Central memory CD4-positive, alpha-beta T cell (primary cell): ENCODE measurements at regions not wholly inside any gene's neighbourhood (a gene's known extent, or its start where the extent isn't known, plus 50 kb on each side); places are given as distances from the start of the nearest gene placed in this dataset.
"Not testable (repeated sequence)": the region's sequence is repeated elsewhere in the genome, so short reads cannot be mapped to it uniquely, and the experiment has no call there.

Experiments used
- DNase-seq: peaks from one replicate; pipeline ENCODE4 v3.0.0; 2022

- no peak for DNase-seq
These were observed 117.0 kb downstream of the KCNRG start for GRCh38 chr13:50131920-50132903.

GRCh38 chr13:50132904-50133357, 117.7 kb downstream of the KCNRG start:
- DNase-seq, result no peak

- DNase-seq, result no peak
These were observed 118.2 kb downstream of the KCNRG start for GRCh38 chr13:50133358-50133953.

- DNase-seq, result no peak
These were observed 121.0 kb downstream of the KCNRG start for GRCh38 chr13:50136226-50136625.

GRCh38 chr13:50136678-50137077, 121.4 kb downstream of the KCNRG start:
- no peak for DNase-seq

GRCh38 chr13:50139435-50139934, 124.2 kb downstream of the KCNRG start:
- not testable (repeated sequence) for DNase-seq

GRCh38 chr13:50140153-50140552, 124.9 kb downstream of the KCNRG start:
- no peak for DNase-seq

GRCh38 chr13:50140581-50141374, 125.5 kb downstream of the KCNRG start:
- DNase-seq, result no peak

- no peak for DNase-seq
These were observed 126.2 kb downstream of the KCNRG start for GRCh38 chr13:50141375-50141975.

GRCh38 chr13:50144246-50145160, 129.3 kb downstream of the KCNRG start:
- no peak for DNase-seq

GRCh38 chr13:50149214-50149613, 134.0 kb downstream of the KCNRG start:
- no peak for DNase-seq

GRCh38 chr13:50149932-50150331, 134.7 kb downstream of the KCNRG start:
- no peak for DNase-seq

GRCh38 chr13:50152224-50152623, 137.0 kb downstream of the KCNRG start:
- DNase-seq, result no peak

- DNase-seq, result no peak
These were observed 137.5 kb downstream of the KCNRG start for GRCh38 chr13:50152655-50153309.

- no peak for DNase-seq
These were observed 138.2 kb downstream of the KCNRG start for GRCh38 chr13:50153401-50153800.

GRCh38 chr13:50153876-50154275, 138.6 kb downstream of the KCNRG start:
- DNase-seq, result no peak

- DNase-seq, result no peak
These were observed 139.5 kb downstream of the KCNRG start for GRCh38 chr13:50154697-50155096.

- DNase-seq, result no peak
These were observed 140.9 kb downstream of the KCNRG start for GRCh38 chr13:50156140-50156539.

GRCh38 chr13:50156561-50157127, 141.4 kb downstream of the KCNRG start:
- no peak for DNase-seq

- no peak for DNase-seq
These were observed 143.3 kb downstream of the KCNRG start for GRCh38 chr13:50158385-50159165.
